HUES64 (cell line): ENCODE measurements at regions not wholly inside any gene's neighbourhood (a gene's known extent, or its start where the extent isn't known, plus 50 kb on each side); places are given as distances from the start of the nearest gene placed in this dataset.

ENCODE experiments used
- H3K27ac ChIP-seq: 2 replicates; pipeline ENCODE4 v1.7.0; 2013; ENCODE audit warnings: low read depth, low read length, inconsistent platforms
- H3K27me3 ChIP-seq: 2 replicates; pipeline ENCODE4 v1.6.1; 2013; ENCODE audit warnings: mild to moderate bottlenecking, low read length; ENCODE audit not compliant: insufficient read depth
- H3K36me3 ChIP-seq: 2 replicates; pipeline ENCODE4 v1.6.1; 2013; ENCODE audit warnings: mild to moderate bottlenecking, low read length; ENCODE audit not compliant: insufficient read depth
- H3K4me1 ChIP-seq: 2 replicates; pipeline ENCODE4 v1.6.1; 2013; ENCODE audit warnings: mild to moderate bottlenecking, low read length, moderate library complexity; ENCODE audit not compliant: insufficient read depth
- H3K4me3 ChIP-seq: 2 replicates; pipeline ENCODE4 v1.5.1; 2013; ENCODE audit warnings: mild to moderate bottlenecking, low read length, moderate library complexity
- H3K9ac ChIP-seq: 2 replicates; pipeline ENCODE4 v1.6.1; 2013; ENCODE audit warnings: mild to moderate bottlenecking, low read depth, low read length
- H3K9me3 ChIP-seq: 2 replicates; pipeline ENCODE4 v1.6.1; 2013; ENCODE audit warnings: low read depth, low read length; ENCODE audit not compliant: insufficient read depth
- WGBS: fragments of 150-250, 120-280 bp; methylation state at CpG from one replicate; pipeline ENCODE4 v1.1.7; 2013; ENCODE audit warnings: missing lambda C conversion rate; 5-methylcytosine and 5-hydroxymethylcytosine counted together

DNA sequence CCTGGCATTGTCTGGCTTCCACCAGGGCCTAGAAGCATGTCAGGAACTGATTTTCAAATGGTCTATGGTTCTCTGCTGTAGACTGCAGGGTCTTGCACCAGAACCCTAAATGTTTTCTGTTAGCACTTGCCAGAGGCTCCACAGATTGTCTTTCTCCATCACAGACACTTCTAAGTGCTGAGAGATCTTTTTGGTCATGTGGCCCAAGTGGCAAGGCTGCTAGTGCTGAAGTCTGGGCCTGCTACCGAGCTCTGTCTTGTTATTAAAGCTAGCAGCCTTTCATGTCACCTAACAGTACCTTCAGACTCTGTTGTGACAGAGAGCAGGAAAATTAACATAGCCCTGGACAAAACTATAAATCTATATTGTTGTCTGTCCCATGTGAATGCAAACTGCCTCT is 120.7 kb upstream of the BACH2 start:
- no peaks in the 10 kb centered on the region for H3K9me3 ChIP-seq
- peaks cover 17% of the 10 kb centered on the region for H3K4me1 ChIP-seq
- no peak overlapping the region for H3K9ac ChIP-seq
- 91% methylated on average over 1 of the region's 1 CpG for WGBS
- H3K36me3 ChIP-seq: no peaks in the 10 kb centered on the region
- H3K27ac ChIP-seq: no peak overlapping the region
- H3K4me3 ChIP-seq: no peak overlapping the region
- H3K27me3 ChIP-seq: peaks cover 7% of the 10 kb centered on the region; the same call in 1 of the 2 replicates

DNA sequence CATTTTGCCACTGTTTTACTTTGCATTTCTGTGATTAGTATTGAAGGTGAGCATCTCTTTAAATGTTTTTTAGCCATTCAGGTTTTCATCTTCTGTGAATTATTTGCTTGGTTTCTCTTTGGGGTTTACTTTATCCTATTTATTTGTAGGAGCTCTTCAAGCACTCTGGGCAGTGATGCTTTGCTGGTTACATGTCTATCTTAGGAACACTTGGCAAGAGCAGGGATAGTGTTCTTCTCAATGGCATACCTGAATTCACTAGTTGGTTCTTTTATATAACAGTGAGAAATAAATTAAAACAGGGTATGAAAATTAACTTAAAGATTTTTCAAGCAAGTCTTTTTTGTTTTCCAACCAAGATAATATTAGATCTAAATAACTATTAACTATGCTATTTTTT is 119.7 kb upstream of the BACH2 start:
- no peaks in the 10 kb centered on the region for H3K9me3 ChIP-seq

DNA sequence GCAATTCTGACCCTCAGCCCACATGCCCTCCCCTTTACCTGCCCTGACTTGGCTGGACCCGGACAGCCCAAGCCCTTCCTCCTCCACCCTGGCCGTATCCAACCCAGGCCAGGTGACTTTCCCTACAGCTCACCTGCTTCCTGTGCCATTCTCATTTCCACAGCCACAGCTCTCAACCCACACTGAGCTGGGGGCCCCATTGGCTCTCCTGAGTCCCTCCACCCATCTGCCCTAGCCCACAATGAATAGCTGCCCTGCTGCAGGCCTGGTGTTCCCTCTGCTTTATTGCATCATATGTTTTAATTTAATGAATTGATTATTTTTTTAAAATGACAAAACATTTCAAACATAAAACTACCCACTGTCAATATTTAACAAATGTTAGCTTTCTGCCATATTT is 118.5 kb upstream of the BACH2 start:
- Histone ChIP-seq H3K9ac (no peak overlapping the region), H3K4me1 (peaks cover 23% of the 10 kb centered on the region), H3K27me3 (peaks cover 7% of the 10 kb centered on the region; the same call in 1 of the 2 replicates), H3K9me3 (no peaks in the 10 kb centered on the region), H3K27ac (no peak overlapping the region), H3K36me3 (no peaks in the 10 kb centered on the region), H3K4me3 (no peak overlapping the region)
- 92% methylated on average over 2 of the region's 2 CpGs for WGBS

More for the DNA sequence above, 119.7 kb upstream of the BACH2 start:
- H3K9ac ChIP-seq: no peak overlapping the region
- peaks cover 7% of the 10 kb centered on the region; the same call in 1 of the 2 replicates for H3K27me3 ChIP-seq
- no peak overlapping the region for H3K27ac ChIP-seq
- H3K36me3 ChIP-seq: no peaks in the 10 kb centered on the region
- peaks cover 19% of the 10 kb centered on the region for H3K4me1 ChIP-seq
- H3K4me3 ChIP-seq: no peak overlapping the region

DNA sequence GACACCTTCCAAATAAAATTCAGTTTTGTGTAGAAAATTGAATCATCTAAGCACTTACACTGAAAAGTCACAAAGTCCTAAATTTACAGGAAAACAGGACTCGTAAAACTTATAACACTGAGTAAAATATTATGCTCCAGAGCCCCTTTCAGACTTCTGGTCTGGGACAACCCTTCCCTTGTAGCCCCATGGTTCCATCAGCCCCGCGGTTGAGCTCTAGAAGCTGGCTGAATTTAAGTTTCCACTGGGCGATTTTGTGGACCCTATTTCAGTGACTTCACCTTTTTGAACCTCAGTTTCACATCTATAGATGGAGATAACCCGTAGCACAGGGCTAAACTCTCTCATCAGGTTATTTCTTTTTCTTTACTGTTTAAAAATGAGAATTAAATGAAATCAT is 117.7 kb upstream of the BACH2 start:
- H3K27me3 ChIP-seq: peaks cover 7% of the 10 kb centered on the region; the same call in 1 of the 2 replicates
- H3K27ac ChIP-seq: no peak overlapping the region
- H3K4me3 ChIP-seq: no peak overlapping the region
- 58% methylated on average over 5 of the region's 5 CpGs for WGBS
- no peak overlapping the region for H3K9ac ChIP-seq
- H3K4me1 ChIP-seq: peaks cover 23% of the 10 kb centered on the region
- no peaks in the 10 kb centered on the region for H3K36me3 ChIP-seq
- no peaks in the 10 kb centered on the region for H3K9me3 ChIP-seq

DNA sequence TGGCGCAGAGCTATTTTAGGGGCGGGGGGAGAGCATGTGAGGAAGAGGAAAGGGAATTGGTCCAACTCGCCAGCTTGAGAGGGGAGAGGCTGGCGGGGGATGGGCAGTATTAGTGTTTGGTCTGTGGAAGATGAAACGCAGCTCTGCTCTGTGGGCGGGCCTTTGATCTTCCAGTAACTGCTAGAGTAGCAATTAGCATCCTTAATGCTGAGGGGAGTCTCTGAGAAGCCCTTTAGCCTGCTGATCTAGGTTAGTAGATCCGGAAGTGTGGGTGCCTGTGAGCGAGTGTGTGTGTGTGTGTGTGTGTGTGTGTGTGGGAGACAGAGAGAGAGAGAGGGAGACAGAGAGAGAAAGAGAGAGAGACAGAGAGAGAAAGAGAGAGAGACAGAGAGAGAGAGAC is 117.2 kb upstream of the BACH2 start:
- Histone ChIP-seq H3K27me3 (peaks cover 7% of the 10 kb centered on the region; the same call in 1 of the 2 replicates), H3K4me1 (peaks cover 23% of the 10 kb centered on the region), H3K9me3 (no peaks in the 10 kb centered on the region), H3K27ac (no peak overlapping the region), H3K4me3 (peak overlapping the region; percentile 42), H3K9ac (0 out of 2 replicates have a peak overlapping the region, but pooled peaks have one; percentile 11), H3K36me3 (no peaks in the 10 kb centered on the region)
- 3% methylated on average over 8 of the region's 8 CpGs for WGBS

DNA sequence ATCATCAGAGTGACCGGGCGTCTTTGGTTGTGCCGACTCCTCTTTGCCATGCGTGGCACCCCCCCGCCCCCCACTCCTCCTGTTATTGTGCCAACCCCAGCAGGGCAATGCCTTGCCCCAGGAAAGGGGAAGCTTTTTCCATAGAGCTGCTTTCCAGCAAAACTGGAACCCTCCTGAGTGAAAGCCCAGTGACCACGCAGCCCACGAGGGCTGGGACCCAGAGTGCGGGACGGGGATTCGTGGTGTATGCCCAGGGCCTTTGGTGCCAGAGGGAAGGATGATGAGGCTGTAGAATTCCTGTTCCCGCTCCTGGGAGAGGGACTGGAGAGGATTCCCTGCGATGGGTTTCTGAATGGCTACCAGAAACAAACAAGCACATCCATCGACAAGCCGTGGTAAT is 116.8 kb upstream of the BACH2 start:
- peak overlapping the region; percentile 42 for H3K4me3 ChIP-seq
- H3K9ac ChIP-seq: 0 out of 2 replicates have a peak overlapping the region, but pooled peaks have one; percentile 11
- no peaks in the 10 kb centered on the region for H3K36me3 ChIP-seq
- no peak overlapping the region for H3K27ac ChIP-seq
- peaks cover 23% of the 10 kb centered on the region for H3K4me1 ChIP-seq
- peaks cover 7% of the 10 kb centered on the region; the same call in 1 of the 2 replicates for H3K27me3 ChIP-seq
- no peaks in the 10 kb centered on the region for H3K9me3 ChIP-seq
- 46% methylated on average over 14 of the region's 14 CpGs for WGBS

DNA sequence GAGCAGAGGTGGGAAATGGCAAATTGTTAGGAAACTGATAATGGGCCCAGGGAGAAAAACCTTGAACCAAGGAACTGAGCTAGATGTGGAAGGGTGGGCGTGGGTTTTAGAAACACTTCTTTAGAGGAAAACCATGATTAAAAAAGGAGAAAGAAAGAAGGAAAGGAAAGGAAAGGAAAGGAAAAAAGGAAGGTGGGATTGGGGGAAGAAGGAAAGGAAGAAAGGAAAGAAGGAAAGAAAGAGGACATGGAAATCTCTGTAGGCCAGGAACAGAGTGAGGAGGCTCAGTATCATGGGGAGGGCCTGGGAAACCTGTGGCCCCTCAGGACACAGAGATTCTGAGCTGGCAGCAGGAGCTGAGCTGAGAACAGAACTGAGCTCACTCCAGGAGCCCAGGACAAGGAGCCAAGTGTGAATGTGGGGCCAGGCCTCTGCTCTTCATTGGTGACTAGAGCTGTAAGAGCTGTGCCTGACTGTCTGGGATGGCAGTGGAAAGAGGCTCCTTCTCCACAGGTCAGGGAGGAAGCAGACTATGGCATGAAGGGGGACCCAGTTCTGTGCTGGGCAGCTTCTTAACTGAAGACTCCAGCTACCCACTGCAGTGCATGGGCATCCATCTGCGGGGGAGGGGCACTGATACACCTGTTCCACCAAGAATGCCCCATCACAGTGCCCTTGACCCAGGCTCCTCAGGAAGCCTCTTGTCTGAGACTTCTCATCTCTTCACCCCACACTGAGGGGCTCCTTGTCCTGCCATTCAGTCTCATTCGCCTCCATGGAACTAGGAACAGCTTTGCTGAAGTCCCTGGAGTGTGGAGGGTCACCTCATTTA is 116.1 kb upstream of the BACH2 start:
- Histone ChIP-seq H3K36me3 (no peaks in the 10 kb centered on the region), H3K4me1 (peaks cover 23% of the 10 kb centered on the region), H3K9me3 (no peaks in the 10 kb centered on the region), H3K27me3 (peaks cover 7% of the 10 kb centered on the region; the same call in 1 of the 2 replicates), H3K9ac (no peak overlapping the region), H3K27ac (no peak overlapping the region), H3K4me3 (no peak overlapping the region)
- 85% methylated on average over 3 of the region's 3 CpGs for WGBS

DNA sequence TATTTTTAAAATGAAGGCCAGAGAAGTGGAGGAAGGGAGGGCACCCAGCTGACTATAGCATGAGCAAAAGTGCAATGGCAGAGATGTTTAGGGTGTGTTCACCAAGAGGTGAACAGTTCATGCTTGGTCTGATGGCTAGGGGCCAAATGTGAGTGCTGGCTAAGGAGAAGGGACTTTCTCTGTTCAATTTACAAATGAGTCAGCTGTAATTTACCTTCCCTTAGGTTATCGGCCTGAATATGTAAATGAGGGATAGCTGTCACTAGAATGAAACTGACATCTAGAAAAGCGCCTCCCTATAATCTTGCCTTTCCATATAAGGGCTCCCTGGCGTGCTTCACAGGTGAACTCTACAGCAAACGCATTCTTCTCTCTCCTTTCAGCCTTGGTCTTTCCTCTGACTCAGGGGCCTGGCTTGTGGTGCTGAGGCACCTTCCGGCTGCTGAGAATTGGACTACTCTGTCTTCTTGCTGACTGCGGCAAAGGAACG is 114.7 kb upstream of the BACH2 start:
- Histone ChIP-seq H3K27ac (no peak overlapping the region), H3K9me3 (no peaks in the 10 kb centered on the region), H3K9ac (no peak overlapping the region), H3K27me3 (peaks cover 7% of the 10 kb centered on the region; the same call in 1 of the 2 replicates), H3K36me3 (no peaks in the 10 kb centered on the region), H3K4me3 (no peak overlapping the region), H3K4me1 (peaks cover 26% of the 10 kb centered on the region)
- 45% methylated on average over 7 of the region's 7 CpGs for WGBS

DNA sequence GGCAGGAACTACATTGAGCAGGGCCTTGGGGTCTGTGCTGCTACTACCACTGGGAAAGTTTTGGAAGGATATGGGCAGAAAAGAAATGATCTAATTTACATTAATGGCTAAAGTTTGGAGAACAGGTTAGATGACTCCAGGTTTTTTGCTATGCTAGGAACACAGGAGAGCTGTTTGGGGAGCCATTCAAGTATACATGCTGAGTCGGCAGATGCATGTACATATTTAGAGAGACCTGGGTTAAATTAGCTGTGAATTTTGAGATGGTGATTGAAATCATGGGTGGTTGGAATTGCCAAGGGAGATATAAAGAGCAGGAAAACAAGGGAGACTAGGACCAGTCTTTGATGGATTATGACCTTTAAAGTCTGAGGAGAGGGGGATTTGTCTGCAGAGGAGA is 113.1 kb upstream of the BACH2 start:
- Histone ChIP-seq H3K9me3 (no peaks in the 10 kb centered on the region), H3K36me3 (no peaks in the 10 kb centered on the region), H3K27me3 (peaks cover 7% of the 10 kb centered on the region; the same call in 1 of the 2 replicates), H3K9ac (no peak overlapping the region), H3K4me1 (peaks cover 31% of the 10 kb centered on the region), H3K27ac (no peak overlapping the region), H3K4me3 (no peak overlapping the region)
- WGBS: 87% methylated on average over 1 of the region's 1 CpG

DNA sequence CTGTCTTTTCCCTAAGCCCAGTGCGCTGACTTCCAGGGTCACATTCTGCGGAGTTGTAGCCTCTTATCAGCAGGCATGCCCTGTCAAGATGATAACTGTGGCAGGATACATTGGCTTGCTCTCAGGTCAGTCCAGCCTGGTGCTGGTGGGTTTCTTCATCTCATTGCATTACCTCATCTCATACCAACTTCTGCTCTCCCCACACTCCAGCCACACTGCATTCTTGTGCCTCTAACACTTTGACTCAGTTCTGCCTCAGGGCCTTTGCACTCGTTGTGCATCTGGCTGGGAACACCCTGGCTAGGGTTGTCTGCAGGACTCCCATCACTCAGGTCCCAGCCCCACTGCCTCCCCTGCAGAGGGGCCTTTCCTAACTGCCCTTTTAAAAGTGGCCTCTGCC is 110.3 kb upstream of the BACH2 start:
- H3K27ac ChIP-seq: no peak overlapping the region
- peaks cover 32% of the 10 kb centered on the region for H3K4me1 ChIP-seq
- no peaks in the 10 kb centered on the region for H3K36me3 ChIP-seq
- no peaks in the 10 kb centered on the region for H3K9me3 ChIP-seq
- no peak overlapping the region for H3K9ac ChIP-seq
- no peaks in the 10 kb centered on the region for H3K27me3 ChIP-seq
- WGBS: 87% methylated on average over 3 of the region's 3 CpGs
- no peak overlapping the region for H3K4me3 ChIP-seq

DNA sequence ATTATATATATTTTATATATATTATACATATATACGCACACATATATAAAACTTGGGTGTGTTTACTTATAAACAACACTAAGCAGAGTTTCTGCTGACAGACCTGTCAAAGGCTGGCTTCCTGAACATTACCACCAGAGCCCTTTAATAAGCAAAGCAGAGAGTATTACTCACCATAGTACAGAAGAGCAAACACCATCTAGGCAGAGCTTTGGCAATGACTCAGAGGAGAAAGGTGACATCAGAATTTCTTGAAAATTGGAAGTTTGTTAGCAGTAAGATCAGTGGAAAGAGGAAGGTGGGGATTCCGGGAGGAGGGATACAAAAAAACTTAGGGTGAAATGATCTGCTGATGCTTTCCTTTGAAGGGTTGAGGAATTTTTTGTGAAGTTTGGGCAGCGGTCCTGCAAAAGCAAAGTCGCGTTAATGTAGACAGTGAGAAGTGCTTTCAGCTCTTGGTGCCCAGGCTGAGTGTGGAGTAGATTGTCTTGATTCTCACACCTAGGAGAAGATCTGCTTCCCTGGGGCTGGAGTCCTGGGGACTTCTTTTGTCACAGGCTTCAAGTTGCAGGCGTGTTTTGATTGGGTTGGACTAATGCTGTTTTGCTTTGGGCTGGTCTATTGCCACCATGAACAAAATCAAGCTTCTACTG is 109.6 kb upstream of the BACH2 start:
- peaks cover 30% of the 10 kb centered on the region for H3K4me1 ChIP-seq
- 82% methylated on average over 5 of the region's 6 CpGs for WGBS
- H3K27me3 ChIP-seq: no peaks in the 10 kb centered on the region
- no peak overlapping the region for H3K4me3 ChIP-seq
- no peaks in the 10 kb centered on the region for H3K9me3 ChIP-seq
- no peak overlapping the region for H3K9ac ChIP-seq
- H3K27ac ChIP-seq: no peak overlapping the region
- no peaks in the 10 kb centered on the region for H3K36me3 ChIP-seq
